Nucleus accumbens (tissue), 56 donors: ENCODE measurements at regions not wholly inside any gene's neighbourhood (a gene's known extent, or its start where the extent isn't known, plus 50 kb on each side); places are given as distances from the start of the nearest gene placed in this dataset.
A peak's percentile ranks its signal among the peaks of the same experiment; 100 is the strongest.

Experiments used
- DNase-seq, 56 donors: peaks; one replicate each; lab custom pipeline; 2025; lab: John Stamatoyannopoulos, UW

DNA sequence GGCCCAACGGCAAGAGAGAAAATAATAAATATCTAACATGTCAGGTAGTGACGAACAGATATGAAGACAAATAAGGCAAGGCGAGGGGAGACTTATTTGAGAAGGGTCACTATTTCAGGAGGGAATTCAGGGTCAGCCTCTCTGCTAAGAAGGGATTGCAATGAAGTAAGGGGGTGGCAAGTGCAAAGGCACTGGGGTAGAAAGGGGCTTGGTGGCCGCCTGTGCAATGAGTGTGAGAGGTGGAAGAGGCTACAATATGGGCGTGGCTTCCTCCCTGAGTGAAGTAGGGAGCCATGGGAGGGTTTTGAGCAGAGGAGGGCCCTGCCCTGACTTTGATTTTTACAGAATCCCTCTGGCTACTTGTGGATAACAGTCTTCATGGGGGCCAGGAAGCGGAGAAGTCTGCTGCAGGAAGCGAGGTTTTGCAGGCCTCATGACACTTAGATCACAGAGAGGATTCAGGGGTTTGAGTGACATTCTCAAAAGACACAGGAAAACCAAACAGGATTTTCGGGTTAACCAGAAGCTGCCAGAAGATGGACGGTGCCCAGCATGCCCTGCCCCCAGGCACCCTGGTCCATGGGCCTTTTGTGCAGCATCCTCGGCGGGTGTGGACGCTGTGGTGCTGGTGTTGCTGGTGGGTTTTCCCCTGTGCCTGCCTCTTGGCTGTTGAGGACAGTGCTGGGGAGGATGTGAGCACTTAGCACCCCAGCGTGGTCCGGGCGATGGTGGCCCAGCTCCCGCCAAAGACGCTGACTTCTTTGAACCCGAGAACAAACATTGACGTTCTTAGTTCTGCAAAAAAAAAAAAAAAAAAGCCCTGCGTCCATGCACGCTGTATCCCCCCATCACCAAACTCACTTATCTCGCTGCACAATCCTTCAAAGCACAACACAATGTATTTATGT lies 124.2 kb upstream of the PTPN1 start:
- no peak for DNase-seq

DNA sequence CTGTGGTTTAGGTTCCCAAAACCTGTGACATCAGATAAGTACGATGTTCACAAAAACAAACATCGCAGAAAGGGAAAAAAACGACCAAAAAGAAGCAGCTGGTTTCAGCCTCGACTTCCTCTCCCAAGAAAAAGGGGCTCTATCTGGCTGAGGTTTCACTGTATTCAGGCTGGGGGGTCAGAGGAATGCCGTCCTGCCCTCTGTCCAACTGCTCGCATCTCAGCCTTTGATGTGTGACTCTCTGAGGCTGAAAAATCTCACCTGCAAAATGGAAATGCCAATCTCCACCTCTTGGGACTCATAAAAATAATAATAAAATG lies 123.6 kb upstream of the PTPN1 start:
- no peak for DNase-seq

DNA sequence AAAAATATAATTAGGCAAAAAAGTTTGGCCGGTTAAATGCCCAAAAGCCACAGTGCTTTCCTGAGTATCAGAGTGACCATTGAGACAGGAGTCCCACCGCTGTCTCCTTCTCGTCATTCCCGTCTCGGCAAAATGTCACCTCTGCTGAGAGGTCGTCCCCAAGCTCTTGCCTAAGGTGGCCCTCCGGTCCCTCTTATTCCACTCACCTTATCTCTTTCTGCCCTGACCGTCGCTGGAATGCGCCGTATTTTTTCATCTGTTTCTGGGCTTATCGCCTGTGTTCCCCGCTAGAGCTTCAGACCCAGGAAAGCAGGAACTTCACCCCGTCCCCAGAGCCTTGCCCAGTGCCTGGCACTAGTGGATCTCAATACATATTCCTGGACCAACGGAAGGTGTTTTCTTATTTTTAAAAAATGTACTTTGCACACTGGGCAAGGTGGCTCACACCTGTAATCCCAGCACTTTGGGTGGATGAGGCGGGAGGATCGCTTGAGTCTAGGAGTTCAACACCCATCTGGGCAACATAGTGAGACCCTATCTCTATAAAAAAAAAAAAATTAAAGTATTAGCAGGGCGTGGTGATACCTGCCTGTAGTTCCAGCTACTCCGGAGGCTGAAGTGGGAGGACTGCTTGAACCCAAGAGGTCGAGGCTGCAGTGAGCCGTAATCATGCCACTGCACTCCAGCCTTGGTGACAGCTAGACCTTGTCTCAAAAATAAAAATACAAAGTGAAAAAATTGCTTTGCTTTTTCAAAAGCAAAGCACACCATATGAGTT lies 122.8 kb upstream of the PTPN1 start:
- no peak for DNase-seq

DNA sequence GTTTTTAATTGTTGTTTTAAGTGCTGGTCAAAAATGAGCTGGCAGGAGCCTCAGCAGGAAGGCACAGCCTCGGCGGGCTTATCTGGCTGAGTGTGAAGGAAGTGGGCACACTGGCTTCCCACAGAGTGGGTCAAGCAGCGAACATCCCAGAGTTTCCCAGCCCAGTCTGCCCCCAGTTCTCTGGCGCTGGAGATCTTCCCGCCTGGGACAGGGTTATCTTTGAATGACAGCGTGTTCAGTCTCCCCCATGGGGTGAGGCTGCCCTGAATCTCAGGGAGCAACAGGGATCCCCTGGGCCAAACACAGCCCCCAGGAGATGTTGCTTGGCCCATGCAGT lies 122.2 kb upstream of the PTPN1 start:
- DNase-seq: no peak

DNA sequence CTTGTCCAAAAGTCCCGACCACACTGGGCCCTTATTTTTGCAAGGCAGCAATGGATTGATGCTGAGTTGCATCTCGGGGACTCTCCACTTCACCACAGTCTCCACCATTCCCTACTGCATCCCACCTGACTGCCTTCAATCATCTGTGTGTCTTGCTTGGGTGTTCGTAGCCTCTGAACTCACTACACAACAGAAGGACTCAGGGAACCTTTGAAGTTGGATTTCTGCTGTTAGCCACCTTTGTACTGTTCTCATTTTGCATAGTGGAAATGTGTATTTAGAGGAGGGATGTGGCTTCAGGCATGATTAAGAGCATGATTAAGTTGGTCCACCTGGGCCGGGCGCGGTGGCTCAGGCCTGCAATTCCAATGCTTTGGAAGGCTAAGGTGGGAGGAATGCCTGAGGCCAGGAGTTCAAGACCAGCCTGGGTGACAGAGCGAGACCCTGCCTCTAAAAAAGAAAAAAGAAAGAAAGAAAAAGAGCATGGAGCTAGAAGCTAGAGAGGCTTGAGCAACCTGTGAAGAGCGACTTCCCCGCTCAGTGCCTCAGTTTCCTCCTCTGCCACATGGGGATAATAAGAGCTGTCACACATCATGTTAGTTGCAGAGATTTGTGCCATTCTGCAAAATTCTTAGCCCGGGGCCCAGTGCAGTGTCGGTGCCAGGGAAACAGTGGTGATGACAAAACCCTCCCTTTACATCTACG lies 121.3 kb upstream of the PTPN1 start:
- no peak for DNase-seq

DNA sequence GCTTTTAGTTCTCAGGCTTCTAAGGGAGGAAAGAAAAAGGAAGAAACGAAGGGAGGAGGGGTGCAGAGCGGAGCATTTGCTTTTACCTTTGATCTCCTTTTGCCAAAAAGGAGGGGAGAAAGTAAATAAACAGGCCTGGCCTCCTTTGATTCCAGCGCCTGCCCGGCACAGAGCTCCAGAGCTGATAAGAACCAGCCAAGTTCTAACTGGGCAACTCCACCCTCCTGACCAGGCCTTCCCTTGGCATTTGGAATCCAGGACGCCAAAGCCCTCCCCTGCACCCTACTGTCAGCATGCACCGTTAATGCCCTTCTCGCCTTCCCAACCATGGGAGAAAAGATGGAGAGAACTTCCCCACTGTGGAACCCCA lies 120.8 kb upstream of the PTPN1 start:
- DNase-seq: no peak

DNA sequence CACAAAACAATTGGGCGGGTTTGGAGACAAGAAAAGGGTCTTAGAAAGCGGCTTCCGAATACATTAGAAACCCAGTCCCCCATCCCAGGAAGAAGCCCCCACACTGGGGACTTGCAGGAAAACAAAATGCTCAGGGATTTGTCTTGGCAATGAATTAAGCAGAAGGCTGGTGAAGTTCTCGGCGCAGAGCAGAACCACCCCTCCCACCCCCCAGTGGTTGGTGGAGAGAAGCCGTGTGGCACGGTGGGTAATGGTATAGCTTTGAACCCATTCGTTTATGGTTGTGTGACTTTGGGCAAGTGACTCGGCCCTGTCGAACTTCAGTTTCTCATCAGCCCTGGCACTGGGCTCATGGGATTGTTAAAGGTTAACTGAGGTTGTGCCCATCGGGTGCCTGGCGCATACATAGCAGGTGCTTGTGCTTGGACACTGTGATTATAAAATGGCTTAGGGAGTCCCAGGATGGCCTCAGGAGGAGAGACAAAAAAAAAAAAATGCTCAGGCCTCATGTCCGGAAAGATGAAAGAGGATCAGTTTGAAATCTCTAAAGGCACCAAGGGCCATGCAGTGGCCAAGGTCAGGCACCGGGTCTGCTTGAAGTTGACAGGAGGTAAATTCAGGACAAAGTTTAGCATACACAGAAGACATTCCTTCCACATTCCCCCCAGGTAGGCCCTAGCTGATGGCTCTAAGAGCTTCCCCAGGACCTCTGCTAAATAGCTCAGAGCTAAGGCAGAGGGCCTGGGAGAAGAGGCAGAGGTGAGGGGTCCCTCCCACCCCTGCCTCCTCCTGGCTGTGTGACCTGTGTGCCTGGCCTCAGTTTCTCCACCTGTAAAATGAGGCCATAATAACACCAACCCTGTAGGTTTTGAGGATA lies 120.1 kb upstream of the PTPN1 start:
- no peak for DNase-seq

DNA sequence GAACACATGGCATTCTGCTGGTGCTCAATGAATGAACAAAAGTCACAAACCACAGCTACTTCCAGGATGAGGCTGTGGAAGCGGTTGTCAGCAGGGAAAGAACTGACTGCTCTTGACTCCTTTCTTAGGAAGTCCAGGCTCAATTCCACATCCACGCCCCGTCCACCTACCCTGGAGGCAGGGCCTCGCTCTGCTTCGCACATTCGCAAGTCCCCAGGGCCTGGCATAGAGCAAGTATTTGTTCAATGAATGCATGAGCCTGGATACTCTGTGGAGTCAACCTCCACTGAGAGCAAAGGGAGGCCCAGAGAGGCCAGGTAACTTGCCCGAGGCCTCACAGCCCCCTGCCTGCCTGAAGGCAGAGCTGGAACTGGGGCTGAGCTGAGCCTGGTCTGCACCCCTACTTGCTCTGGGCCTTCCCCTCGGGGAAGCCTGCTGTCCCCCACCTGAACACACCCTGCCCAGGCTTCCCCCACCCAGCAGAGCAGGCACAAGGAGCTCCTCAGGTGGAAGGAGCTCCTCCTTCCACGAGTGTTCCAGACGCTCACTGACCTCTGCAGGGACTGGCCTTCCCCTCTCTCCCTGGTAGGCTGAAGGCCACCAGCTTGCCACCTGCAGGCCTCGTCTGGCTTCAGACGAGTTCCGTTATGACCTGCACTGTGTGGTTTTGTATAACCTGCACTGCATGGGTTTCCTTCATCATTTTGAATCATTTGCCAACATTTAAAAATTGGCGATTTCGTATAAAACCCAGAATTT lies 119.3 kb upstream of the PTPN1 start:
- no peak for DNase-seq

DNA sequence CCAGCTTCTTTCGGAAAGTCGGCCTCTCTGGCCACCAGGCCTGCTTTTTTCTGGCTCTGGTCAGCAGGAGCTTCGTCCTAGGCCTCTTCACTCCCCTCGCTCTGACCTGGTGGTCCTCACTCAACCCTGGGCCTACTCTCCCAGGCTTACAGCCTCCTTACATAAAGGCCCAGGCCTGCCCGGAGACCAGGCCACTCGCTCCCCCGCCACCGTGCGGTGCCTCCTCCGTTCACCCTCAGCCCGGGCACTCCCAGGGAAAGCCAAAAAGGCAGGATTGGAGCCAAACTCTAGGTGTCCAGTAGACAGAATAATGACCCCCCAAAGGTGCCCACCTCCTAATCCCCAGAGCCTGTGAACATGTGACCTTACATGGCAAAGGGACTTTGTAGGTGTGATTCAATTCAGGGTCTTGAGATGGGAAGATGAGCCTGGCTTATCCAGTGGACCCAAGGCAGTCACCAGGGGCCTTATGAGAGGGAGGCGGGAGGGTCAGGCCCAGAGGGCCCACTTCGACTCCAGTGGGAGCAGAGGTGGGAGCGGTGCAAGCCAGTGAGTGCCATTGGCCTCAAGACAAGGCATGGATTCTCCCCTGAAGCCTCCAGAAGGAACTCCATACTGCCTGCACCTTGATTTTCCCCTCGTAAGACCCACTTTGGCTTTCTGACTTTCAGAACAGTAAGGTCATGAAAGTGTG lies 118.6 kb upstream of the PTPN1 start:
- DNase-seq: no peak

DNA sequence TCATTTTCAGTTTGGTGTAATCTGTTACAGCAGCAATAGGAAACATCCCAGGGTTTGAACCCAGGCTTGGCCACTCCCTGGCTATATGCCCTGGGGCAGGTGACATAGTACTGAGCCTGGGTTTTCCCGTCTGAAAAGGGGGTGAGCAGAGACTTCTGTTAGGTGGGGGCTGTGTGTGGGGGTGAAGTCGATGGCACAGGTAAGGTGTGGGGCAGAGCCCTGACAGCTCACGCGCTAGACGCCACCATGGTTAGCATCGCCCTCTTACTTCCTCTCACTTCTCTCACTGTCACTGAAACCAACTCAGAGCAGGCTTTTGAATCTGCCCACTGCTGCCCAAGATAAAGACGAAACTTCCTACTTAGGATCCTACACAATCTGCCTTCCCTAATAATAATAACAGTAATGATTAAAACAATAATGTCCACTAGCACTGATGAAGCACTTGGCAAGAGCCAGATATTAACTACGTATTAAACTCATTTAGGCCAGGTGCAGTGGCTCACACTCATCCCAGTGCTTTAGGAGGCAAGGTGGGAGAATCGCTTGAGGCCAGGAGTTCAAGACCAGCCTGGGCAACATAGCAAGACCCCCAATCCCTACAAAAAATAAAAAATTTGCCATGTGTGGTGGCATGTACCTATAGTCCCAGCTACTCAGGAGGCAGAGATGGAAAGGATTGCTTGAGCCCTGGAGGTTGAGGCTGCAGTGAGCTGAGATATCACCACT lies 117.9 kb upstream of the PTPN1 start:
- no peak for DNase-seq

DNA sequence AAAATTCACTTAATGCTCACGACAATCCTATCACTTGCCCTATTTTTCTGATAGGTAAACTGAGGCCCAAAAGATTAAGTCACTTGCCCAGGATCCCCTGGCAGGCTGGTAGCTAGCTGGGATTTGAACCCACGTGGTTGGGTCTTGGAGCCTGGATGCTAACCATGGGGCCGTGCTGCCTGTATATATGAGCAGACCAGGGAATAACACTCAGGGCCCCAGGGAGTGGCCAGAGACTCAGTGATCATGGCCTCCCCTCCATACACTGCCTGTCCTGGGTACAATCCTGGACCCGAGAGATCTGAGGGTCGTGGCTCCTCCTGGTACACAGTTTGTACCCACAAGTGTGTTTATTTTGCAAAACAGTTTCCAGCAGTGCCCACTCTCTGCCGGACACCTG lies 116.9 kb upstream of the PTPN1 start:
- no peak for DNase-seq

DNA sequence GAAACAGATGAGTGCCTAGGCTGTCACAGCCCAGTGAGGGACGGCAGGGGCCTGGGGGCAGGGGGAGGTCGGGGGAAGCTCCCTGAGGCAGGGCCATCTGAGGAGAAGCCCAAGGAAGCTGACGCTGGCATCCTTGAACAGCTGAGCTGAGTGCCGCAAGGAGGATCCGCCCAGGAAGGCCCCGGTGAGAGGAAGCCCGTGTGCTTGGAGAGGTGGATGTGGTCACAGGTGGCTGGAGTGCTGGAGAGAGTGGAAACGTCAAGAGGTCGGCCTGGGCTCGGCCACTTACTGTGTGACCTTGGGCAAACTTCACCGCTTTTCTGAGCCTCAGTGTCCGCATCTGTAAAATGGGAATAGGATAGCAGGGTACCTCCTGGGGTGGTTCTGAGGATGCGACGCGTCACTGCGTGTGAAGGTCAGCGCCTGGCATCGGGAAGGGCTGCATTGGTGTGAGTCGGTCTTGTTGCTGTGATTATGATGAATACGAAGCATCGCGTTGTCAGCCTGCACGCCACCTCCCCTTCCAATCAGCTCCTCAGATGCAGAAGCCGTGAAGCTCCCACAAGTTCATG lies 116.1 kb upstream of the PTPN1 start:
- no peak for DNase-seq

DNA sequence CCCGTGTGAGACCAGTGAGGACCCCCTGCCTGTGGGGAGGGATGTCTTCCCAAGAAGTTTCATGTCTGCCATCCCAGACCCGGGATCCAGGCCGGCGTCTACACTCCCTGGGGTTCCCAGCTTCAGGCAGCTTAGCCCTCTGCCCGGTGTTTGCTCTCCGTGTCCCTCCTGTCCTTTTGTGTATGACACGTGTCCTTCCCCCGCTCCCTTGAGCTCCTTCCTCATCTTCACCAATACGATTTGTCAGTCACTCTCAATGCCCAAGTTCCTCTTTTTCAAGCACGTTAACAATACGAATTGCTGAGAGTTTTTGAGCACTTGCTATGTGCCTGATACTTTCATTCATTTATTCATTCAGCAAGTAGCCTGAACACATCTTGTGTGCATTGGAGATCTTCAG lies 115.6 kb upstream of the PTPN1 start:
- DNase-seq: no peak

DNA sequence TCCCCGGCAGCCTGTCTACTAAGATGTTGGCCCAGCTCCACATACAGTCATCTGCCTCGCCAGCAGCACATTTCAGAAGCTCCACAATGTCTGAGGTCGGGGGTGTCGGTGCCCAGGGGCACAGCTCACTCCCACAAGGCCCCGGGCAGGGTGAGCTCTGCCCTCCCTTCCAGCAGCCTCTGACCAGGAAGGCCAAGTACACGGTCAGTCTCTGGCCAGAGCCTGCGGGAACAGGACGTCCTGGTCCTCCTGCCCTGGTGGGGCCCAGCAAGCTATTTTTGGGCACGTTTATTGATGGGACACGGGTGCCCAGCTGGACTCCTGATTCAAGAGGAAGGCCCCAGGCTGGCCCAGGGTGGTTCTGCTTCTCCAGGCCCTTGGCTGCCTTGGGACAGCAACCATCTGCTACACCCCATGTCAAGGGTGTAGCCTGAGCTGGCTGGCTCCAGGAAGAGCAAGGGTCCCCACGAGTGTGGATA lies 114.9 kb upstream of the PTPN1 start:
- DNase-seq: peak in 2 of 56 donors; percentile 6 to 27

DNA sequence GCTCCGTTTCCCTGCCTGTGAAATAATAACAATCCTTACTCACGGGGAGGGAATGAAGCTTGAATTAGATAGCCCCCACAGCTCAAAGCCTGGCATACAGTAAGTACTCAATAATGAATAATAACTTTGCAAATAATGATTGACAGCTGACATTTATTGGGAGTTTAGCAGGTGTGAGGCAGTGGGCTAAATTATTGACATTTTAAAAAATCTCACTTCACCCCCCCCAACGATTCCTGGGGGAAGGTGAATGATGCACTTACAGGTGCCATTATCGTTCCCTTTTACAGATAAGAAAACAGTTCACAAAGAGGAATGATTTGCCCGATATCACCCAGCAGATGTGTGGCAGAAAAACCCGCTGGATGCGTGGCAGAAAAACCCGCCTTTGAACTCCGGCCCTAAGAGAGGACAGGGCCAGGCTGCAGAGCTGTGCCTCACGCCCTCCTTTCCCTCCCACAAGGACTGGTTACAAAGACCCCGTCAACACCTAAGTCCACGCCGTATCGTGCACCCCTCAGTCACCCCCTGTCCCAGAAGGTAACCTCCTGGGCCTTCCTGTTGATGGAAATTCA lies 114.2 kb upstream of the PTPN1 start:
- DNase-seq: no peak

DNA sequence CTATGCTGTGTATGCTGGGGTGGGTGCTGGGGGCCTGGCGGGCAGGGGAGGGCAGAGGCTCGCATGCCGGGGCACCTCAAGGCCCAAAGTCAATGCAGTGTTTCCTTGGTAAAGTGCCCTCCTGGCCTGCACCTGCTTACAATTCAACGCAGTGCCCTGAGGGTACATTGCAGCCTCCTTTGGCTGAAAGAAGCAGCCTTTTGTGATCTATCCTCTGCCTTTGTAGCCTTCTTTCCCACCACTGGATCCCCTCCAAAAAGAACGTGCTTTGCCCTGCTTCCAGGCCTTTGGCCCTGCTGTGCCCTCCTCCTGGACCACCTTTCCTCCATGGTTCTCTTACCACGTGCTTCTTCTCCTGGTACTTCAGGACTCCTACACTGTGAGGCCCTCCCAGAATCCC lies 113.6 kb upstream of the PTPN1 start:
- no peak for DNase-seq

DNA sequence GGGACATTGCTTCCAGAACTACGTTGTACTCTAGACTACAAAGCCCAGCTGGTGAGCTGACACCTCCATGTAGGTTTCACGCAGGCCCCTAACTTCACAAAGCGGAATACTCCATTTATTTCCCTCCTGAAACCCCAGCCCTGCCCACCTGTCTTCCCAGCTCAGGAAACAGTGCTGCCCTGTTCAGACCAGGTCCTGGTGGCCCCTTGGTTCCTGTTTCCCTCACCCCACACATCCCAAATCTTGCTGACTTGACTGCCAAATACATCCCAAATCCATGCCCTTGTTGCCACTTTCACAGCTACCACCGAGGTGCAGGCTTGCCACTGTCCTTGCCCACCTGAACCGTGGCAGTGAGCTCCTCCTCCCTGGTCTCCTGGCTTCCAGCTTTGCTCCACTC lies 113.1 kb upstream of the PTPN1 start:
- DNase-seq: no peak

DNA sequence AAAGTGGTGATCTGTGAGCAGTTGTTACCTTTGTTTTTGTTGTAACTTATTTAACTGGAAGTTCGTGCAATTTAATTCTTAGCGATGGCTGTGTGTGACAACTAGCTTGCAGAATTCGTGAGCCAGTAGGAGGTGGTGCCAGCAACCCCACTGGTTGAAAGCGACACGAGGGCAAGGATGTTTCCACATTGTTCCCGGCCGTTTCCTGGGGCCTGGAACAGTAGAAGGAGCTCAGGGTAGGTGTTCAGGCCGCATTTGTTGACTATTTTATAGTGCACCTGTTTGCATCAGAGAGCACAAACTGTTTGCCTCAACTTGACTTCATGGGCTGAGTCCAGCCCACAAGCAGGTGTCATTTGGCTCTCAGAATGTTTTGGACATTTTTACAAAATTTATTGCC lies 112.1 kb upstream of the PTPN1 start:
- DNase-seq: no peak
